Fibroblast of lung (primary cell): ENCODE measurements at regions not wholly inside any gene's neighbourhood (a gene's known extent, or its start where the extent isn't known, plus 50 kb on each side); places are given as distances from the start of the nearest gene placed in this dataset.

ENCODE experiments used
- CTCF ChIP-seq, 2 donors: IDR thresholded peaks in 1 of 2; conservative IDR thresholded peaks in 1 of 2; 1 replicate in 1 of 2; 2 replicates in 1 of 2; pipeline ENCODE4 v1.5.1; 2011 to 2012; ENCODE audit warnings: low read length in 2 of 2, control low read depth in 1 of 2, inconsistent platforms in 1 of 2, low read depth in 1 of 2, mild to moderate bottlenecking in 1 of 2
- EZH2 ChIP-seq: IDR thresholded peaks from 2 replicates; pipeline ENCODE4 v1.5.1; 2012; ENCODE audit warnings: low read length, control low read depth, mild to moderate bottlenecking; ENCODE audit errors: missing control alignments

DNA sequence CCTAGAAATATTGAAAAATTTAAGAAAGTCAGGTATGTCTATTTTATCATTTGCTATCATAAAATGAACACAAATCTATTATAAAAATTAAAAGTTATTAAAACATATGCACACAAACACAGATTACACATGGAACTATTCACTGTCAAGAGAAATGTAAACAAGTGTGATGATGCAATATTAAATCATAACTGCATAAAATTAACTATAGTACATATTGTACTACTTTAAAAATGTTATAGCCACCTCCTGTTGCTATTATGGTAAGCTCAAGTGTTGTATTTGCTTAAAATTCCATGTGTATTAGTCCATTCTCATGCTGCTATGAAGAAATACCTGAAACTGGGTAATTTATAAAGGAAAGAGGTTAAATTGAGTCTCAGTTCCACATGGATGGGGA is 54.7 kb upstream of the CMC1 start:
- TF ChIP-seq CTCF (conservative IDR thresholded peaks at IDR 0.05 in 1 of 2, IDR thresholded peaks at IDR 0.05 in 1 of 2; ENCODE audit: low read depth in 1 of 2, low read length in 2 of 2) (no peak), EZH2 (no peak)
